MG63 (cell line): ENCODE measurements at regions not wholly inside any gene's neighbourhood (a gene's known extent, or its start where the extent isn't known, plus 50 kb on each side); places are given as distances from the start of the nearest gene placed in this dataset.
A peak's percentile ranks its signal among the peaks of the same experiment; 100 is the strongest.

Source experiments
- DNase-seq: peaks from one replicate; pipeline ENCODE4 v3.0.0-alpha.2; 2020
- H3K27me3 ChIP-seq: fragments of 250-450 bp; sonication (Bioruptor Pico); 2 replicates; pipeline ENCODE4 v1.5.1; 2020; ENCODE audit warnings: mild to moderate bottlenecking, moderate library complexity
- H3K36me3 ChIP-seq: fragments of 250-450 bp; sonication (Bioruptor Pico); 2 replicates; pipeline ENCODE4 v1.5.1; 2020; ENCODE audit warnings: mild to moderate bottlenecking, moderate library complexity
- H3K4me3 ChIP-seq: fragments of 250-450 bp; sonication (Bioruptor Pico); 2 replicates; pipeline ENCODE4 v1.5.1; 2020; ENCODE audit warnings: mild to moderate bottlenecking, moderate library complexity
- H3K9me3 ChIP-seq: fragments of 250-450 bp; sonication (Bioruptor Pico); 2 replicates; pipeline ENCODE4 v1.5.1; 2020; ENCODE audit warnings: mild to moderate bottlenecking, moderate library complexity

GRCh38 chr10:42958142-42958868 is 118.6 kb upstream of the RET start:
- no peaks in the 10 kb centered on the region for H3K9me3 ChIP-seq
- no peaks in the 10 kb centered on the region for H3K27me3 ChIP-seq
- no peak overlapping the region for H3K4me3 ChIP-seq
- no peaks in the 10 kb centered on the region for H3K36me3 ChIP-seq
- no peak for DNase-seq

- Histone ChIP-seq H3K27me3 (no peaks in the 10 kb centered on the region), H3K9me3 (no peaks in the 10 kb centered on the region), H3K36me3 (no peaks in the 10 kb centered on the region), H3K4me3 (no peak overlapping the region)
- no peak for DNase-seq
Measured at GRCh38 chr10:42959833-42960232, 117.0 kb upstream of the RET start.

- no peaks in the 10 kb centered on the region for H3K9me3 ChIP-seq
- no peaks in the 10 kb centered on the region for H3K27me3 ChIP-seq
- peak; percentile 79 for DNase-seq
- H3K36me3 ChIP-seq: no peaks in the 10 kb centered on the region
- no peak overlapping the region for H3K4me3 ChIP-seq
Measured at GRCh38 chr10:42960491-42960990, 116.3 kb upstream of the RET start.

- Histone ChIP-seq H3K9me3 (no peaks in the 10 kb centered on the region), H3K27me3 (no peaks in the 10 kb centered on the region), H3K4me3 (no peak overlapping the region), H3K36me3 (no peaks in the 10 kb centered on the region)
- DNase-seq: no peak
Measured at GRCh38 chr10:42960991-42961795, 115.7 kb upstream of the RET start.

GRCh38 chr10:42961796-42962109 is 115.1 kb upstream of the RET start:
- H3K36me3 ChIP-seq: no peaks in the 10 kb centered on the region
- DNase-seq: no peak
- no peaks in the 10 kb centered on the region for H3K27me3 ChIP-seq
- H3K4me3 ChIP-seq: no peak overlapping the region
- H3K9me3 ChIP-seq: no peaks in the 10 kb centered on the region

GRCh38 chr10:42962110-42962901 is 114.6 kb upstream of the RET start:
- H3K27me3 ChIP-seq: no peaks in the 10 kb centered on the region
- no peak for DNase-seq
- no peaks in the 10 kb centered on the region for H3K36me3 ChIP-seq
- H3K4me3 ChIP-seq: no peak overlapping the region
- H3K9me3 ChIP-seq: no peaks in the 10 kb centered on the region

- H3K27me3 ChIP-seq: no peaks in the 10 kb centered on the region
- DNase-seq: no peak
- H3K4me3 ChIP-seq: no peak overlapping the region
- no peaks in the 10 kb centered on the region for H3K36me3 ChIP-seq
- no peaks in the 10 kb centered on the region for H3K9me3 ChIP-seq
Measured at GRCh38 chr10:42962902-42963231, 114.0 kb upstream of the RET start.

GRCh38 chr10:42963312-42963711 is 113.6 kb upstream of the RET start:
- no peaks in the 10 kb centered on the region for H3K9me3 ChIP-seq
- DNase-seq: no peak
- H3K4me3 ChIP-seq: no peak overlapping the region
- no peaks in the 10 kb centered on the region for H3K36me3 ChIP-seq
- H3K27me3 ChIP-seq: no peaks in the 10 kb centered on the region

GRCh38 chr10:42969147-42969546 is 107.7 kb upstream of the RET start:
- no peak for DNase-seq
- no peaks in the 10 kb centered on the region for H3K27me3 ChIP-seq

GRCh38 chr10:42969909-42970308 is 107.0 kb upstream of the RET start:
- DNase-seq: no peak
- Histone ChIP-seq H3K9me3 (no peaks in the 10 kb centered on the region), H3K4me3 (no peak overlapping the region), H3K36me3 (no peaks in the 10 kb centered on the region), H3K27me3 (no peaks in the 10 kb centered on the region)

More at GRCh38 chr10:42969147-42969546, 107.7 kb upstream of the RET start:
- Histone ChIP-seq H3K4me3 (no peak overlapping the region), H3K9me3 (no peaks in the 10 kb centered on the region), H3K36me3 (no peaks in the 10 kb centered on the region)

- Histone ChIP-seq H3K4me3 (no peak overlapping the region), H3K36me3 (no peaks in the 10 kb centered on the region), H3K9me3 (no peaks in the 10 kb centered on the region), H3K27me3 (no peaks in the 10 kb centered on the region)
- DNase-seq: no peak
Measured at GRCh38 chr10:42970451-42971250, 106.2 kb upstream of the RET start.

- no peaks in the 10 kb centered on the region for H3K27me3 ChIP-seq
- no peaks in the 10 kb centered on the region for H3K36me3 ChIP-seq
- no peaks in the 10 kb centered on the region for H3K9me3 ChIP-seq
- DNase-seq: no peak
- no peak overlapping the region for H3K4me3 ChIP-seq
Measured at GRCh38 chr10:42971251-42971599, 105.6 kb upstream of the RET start.

GRCh38 chr10:42972946-42973345 is 103.9 kb upstream of the RET start:
- Histone ChIP-seq H3K36me3 (no peaks in the 10 kb centered on the region), H3K4me3 (no peak overlapping the region), H3K9me3 (no peaks in the 10 kb centered on the region), H3K27me3 (no peaks in the 10 kb centered on the region)
- DNase-seq: no peak

- H3K36me3 ChIP-seq: no peaks in the 10 kb centered on the region
- DNase-seq: no peak
- H3K27me3 ChIP-seq: no peaks in the 10 kb centered on the region
- no peaks in the 10 kb centered on the region for H3K9me3 ChIP-seq
- H3K4me3 ChIP-seq: no peak overlapping the region
Measured at GRCh38 chr10:42973411-42973810, 103.5 kb upstream of the RET start.

GRCh38 chr10:42973870-42974692 is 102.8 kb upstream of the RET start:
- Histone ChIP-seq H3K9me3 (no peaks in the 10 kb centered on the region), H3K27me3 (no peaks in the 10 kb centered on the region), H3K36me3 (no peaks in the 10 kb centered on the region), H3K4me3 (no peak overlapping the region)
- DNase-seq: no peak

GRCh38 chr10:42974693-42975002 is 102.2 kb upstream of the RET start:
- Histone ChIP-seq H3K27me3 (no peaks in the 10 kb centered on the region), H3K4me3 (no peak overlapping the region), H3K9me3 (no peaks in the 10 kb centered on the region), H3K36me3 (no peaks in the 10 kb centered on the region)
- no peak for DNase-seq
